Right renal cortex interstitium (tissue), 3 donors: ENCODE measurements at regions not wholly inside any gene's neighbourhood (a gene's known extent, or its start where the extent isn't known, plus 50 kb on each side); places are given as distances from the start of the nearest gene placed in this dataset.

Experiments used
- DNase-seq, 3 donors: peaks; one replicate each; pipeline ENCODE4 v3.0.0-alpha.2; 2013; ENCODE audit warnings: low read depth in 3 of 3, low spot score in 2 of 3

DNA sequence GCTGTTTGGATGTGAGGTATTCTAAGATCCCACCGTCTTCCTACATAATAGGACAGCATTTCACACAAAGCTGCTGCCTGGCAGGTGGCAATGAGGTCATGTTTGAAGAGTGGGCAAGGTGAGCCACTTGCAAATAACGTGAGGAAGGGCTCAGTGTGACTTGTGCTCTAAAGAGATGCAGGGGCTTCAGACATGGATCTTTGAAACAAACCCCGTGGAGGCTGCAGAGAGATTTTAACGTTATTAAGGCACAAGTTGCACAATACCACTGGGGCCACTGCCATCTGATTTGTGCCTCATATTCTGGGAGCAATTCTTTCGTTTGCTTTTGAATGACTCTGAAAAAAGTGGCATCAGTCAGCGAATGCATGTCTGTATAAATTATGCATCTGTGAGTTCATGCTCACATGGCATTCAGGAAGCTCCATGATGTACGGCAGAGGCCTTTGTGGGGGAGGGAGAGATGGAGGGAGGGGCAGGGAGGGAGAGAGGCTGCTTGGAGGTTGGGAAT is 362.0 kb downstream of the SOX11 start:
- DNase-seq: no peak

DNA sequence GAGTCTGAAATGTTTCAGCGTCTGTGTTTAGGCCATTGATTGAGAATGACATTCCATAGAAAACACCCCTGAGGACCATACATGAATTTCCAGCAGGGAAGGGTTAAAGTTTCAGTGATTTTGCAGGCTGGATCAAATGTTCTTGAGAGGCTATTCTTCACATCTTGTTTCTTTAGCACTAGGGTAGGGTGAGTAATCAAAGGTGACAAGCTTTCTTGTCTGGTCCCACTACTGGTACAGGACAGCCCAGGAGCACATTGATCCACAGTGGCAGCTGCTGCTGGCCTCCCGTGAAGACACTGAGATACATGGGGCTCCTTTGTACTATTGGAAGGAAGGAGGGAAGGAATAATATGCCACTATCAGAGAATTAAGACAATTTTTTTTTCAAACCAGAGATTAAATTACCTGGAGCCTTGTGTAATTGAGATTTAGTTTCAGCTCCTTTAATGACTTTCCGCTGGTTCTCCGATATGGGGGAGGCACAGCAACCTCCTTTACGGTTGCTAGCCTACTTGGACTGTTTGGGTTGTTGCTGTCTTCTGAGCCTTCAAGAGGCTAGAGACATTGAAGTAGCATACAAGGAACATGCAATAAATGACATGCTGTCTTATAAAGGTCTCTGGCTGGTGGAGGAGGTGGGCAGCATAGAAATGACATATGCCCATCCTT is 368.9 kb downstream of the SOX11 start:
- DNase-seq: no peak

GRCh38 chr2:6064757-6065156 is 372.6 kb downstream of the SOX11 start:
- no peak for DNase-seq

- no peak for DNase-seq
Measured at GRCh38 chr2:6065703-6066102, 373.5 kb downstream of the SOX11 start.

DNA sequence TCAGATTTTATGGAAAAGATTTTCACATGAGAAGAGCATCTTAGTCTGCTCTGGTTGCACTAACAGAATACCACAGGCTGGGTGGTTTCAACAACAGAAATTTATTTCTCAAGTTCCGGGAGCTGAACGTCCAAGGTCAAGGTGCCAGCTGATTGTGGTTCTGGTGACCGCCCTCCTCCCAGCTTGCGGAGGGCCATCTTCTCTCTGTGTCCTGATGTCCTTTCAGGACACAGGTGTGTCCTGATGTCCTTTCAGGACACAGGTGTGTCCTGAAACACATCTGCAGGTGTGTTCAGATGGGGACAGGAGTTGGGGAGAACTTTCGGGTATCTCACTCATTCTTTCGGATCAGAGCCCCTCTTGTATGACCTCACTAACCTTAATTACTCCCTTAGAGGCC is 374.9 kb downstream of the SOX11 start:
- DNase-seq: no peak

- DNase-seq: no peak
Measured at GRCh38 chr2:6067806-6068205, 375.6 kb downstream of the SOX11 start.

- DNase-seq: no peak
Measured at GRCh38 chr2:6068429-6068828, 376.2 kb downstream of the SOX11 start.

- DNase-seq: no peak
Measured at GRCh38 chr2:6069381-6069780, 377.2 kb downstream of the SOX11 start.

DNA sequence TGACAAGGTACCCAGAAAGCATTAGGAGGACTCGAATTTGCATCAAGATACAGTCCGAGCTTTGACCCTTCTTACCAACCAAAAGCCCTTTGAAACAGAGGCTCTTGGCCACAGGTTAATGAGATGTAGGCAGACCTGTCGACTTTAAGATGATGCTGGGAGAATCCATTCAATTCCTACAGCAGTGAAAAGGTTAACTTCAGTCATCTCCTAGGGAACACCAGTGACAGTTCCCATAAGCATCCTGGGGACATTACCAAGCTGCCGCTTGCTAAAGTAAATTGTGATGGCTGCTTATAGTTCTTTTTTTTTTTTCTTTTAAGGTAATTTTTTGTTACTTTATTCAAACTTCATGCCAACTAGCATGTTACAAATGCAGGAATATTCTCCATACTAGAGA is 379.3 kb downstream of the SOX11 start:
- DNase-seq: no peak

DNA sequence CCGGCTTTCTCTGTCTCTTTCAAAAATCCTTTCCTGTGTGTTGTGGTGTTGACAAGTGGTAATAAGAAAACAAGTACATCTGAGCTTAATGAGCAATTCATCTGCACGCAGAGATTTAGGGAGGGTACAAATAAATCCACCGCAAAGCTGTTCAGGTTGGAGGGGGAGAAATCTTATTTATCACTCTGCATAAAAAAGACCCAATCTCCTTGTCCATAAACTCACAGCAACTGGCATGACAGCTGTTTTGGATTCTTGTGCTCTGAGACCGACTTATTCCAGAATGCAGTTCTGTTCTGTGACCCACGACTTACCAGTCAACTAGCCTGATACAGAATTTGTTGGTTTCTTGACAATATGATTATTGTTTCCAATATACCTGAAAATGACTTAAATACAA is 380.1 kb downstream of the SOX11 start:
- no peak for DNase-seq

DNA sequence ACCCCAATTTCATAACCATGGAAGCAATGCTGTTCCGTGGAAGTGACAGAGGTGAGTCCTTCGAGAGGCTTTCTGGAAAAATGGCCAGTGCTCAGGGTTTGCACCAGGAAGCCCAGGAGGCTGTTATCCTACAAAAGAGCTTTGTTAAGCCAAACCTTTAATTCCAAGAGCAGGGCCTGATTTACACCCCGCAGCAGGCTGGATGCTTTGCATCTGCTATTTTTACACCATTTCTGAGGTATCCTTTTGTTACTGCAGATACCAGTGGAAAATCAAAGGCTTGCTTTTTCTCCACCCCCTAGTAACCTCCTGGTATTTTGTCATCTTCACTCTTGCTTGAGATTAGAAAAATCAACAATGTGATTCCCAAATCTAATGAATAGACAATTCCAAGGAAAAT is 380.6 kb downstream of the SOX11 start:
- no peak for DNase-seq

DNA sequence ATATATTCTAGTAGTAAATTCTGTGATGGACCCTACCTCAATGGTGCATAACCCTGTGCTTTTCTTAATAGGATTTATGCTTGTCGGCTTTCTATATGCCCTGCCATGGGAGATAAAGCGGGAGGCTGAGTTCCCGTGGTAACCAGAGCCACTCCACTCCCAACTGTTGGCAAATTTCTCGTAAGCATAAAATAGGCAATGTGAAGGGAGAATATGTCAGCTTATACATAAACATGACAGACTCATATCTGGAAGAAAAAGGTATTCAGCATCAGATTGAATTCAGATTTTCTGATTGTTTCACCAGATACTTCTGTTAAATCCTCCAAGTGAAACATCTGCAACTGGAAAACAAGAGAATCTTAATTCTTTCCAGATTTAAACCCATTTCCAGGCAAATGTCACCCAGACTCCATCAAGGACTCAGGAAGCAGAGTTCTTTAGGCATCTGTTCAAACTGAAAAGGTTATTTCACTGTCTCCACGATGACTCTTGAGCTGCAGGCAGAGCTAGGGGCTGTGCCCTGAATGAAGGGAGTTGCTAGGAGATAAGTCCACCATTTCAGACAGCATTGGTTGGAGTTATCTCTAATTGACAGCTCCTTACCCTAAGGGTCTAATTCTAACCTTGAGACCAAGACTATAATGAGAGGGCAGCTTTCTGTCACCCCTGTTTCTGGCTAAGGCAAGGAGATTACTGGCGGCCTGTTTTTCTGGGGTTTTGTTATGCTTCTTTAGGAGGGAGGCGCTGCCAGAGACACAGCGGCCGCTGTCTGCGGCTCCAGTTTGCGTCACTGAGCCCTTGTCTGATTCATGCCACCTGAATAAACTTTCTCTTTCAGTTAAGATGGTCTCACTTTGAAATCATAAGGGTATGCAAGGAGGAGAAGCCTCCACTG is 381.3 kb downstream of the SOX11 start:
- no peak for DNase-seq

DNA sequence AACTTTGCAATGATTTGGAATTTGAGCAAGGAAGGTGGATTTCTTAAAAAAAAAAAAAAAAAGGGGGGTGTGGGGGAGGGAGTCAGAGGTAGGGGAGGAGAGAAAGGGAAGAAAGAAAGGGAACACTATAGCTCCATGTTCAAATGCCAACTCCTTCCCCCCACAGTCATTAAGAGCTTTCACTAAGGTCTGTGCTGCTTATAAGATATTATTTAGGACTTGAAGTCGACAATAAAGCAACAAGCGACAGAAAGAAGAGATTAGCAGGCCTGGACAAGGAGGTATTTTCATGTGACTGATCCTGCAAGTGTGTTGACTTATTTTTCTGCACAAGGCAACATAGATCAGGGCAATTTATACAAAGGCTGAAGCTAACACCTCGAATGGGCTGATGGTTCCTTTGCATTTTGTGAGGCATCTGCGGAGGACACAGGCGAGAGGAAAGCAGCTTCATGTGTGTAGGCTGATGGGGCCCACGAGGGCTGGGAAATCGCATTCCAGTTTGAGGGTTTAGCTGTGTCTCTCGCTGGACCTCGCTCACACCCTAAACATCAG is 382.0 kb downstream of the SOX11 start:
- DNase-seq: no peak

DNA sequence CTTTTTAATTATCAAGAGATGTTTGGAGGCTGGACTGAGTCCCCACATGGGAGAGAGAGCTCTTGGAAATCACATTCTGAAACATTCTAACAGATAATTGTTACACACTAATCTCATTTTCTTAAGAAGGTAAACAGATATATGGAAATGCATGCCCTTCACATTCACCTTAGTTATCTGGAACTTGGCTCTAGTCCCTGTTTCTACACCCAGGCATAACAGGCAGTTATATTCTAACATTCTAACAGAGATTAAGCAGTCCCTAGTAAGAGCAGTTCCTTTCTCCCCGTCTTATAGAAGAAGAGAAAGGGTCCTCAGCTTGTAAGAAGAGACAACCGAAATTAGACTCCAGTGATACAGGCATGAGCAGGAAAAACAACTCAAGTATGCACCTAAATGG is 385.4 kb downstream of the SOX11 start:
- no peak for DNase-seq

- no peak for DNase-seq
Measured at GRCh38 chr2:6078414-6078813, 386.2 kb downstream of the SOX11 start.

GRCh38 chr2:6079405-6079804 is 387.2 kb downstream of the SOX11 start:
- DNase-seq: no peak

GRCh38 chr2:6080932-6081753 is 389.0 kb downstream of the SOX11 start:
- DNase-seq: no peak

GRCh38 chr2:6081955-6082624 is 389.9 kb downstream of the SOX11 start:
- DNase-seq: no peak

DNA sequence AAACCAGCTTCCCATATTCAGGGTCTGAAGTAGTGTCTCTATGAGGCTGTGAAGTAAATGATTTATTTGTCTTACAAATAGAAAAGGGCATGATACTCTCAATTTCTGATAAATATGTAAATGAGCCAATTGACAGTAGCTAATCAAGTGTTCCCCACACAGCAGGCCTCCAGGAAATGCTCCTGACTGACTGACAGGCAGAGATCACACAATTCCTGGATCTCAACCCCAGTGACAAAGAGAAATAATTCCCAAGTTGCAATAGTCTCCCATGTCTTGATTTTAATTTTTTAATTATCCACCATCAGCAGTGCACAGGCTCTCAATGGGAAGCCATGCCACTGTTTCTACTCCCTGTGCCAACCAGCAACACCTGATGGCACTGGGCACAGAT is 390.4 kb downstream of the SOX11 start:
- no peak for DNase-seq

DNA sequence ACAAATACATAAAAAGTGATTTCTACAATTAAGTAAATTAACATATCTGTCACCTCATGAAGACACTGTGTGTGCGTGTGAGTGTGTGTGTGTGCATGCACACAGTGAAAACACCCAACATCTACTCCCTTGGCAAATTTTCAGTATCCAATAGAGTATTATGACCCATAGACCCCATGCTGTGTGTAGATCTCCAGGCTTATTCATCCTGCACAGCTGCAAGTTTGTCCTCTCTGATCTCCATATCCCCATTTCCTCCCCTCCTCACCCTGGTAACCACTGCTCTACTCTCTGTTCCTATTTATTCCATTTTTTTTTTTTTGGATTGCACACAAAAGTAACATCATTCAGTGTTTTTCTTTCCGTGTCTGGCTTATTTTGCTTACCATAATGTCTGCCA is 391.0 kb downstream of the SOX11 start:
- no peak for DNase-seq
